ENCODE measurements at regions not wholly inside any gene's neighbourhood (a gene's known extent, or its start where the extent isn't known, plus 50 kb on each side); places are given as distances from the start of the nearest gene placed in this dataset.

DNA sequence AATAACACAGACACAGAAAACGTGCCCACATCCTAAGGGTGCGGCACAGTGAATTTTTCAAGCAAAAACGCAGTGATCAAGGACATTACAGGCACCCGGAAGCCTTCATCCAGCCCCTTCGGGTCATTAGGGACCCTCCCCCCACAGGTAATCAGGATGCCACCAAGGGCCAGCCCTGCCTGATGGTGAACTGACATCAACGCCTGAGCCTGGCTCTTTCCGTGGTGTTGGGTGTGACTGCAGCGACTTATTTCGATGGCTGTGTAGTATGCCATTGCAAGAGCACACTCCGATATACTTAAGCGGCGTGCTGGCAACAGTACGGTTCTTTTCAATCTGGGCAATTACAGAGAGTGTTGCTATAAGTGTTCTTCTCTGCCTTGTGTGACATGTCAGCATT is 310.0 kb upstream of the IRX1 start:
- DNase-seq (ENCODE audit: low read depth in 1 of 2, low spot score in 1 of 2) = no peak
- TF ChIP-seq JUND (IDR thresholded peaks at IDR 0.05; ENCODE audit: low read depth) = no peak

DNA sequence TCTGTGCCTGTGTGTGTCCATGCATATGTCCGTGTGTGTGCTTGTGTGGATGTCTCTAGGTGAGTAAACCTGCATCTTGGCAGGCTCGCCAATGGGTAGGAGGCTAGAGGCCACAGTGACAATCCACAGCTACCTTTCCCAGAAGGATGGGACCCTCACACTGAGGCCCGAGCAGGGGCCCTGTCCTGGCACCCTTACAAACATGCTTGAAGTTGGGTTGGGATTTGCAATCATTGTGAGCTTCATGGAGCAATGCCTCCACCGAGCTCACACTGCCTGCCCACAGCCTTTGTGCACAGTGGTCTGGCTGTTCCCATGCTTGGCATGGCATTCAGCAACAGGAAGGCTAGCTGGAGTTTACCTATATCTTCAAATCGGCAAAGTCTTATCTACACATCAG is 311.1 kb upstream of the IRX1 start:
- DNase-seq (ENCODE audit: low read depth in 1 of 2, low spot score in 1 of 2) = no peak
- TF ChIP-seq JUND (IDR thresholded peaks at IDR 0.05; ENCODE audit: low read depth) = no peak
- in situ Hi-C loops (cut with HindIII; ENCODE audit: low pct_unique_long_range_greater_than_20kb, low sequenced_read_pairs) = no loop called here

More for the DNA sequence above, 310.0 kb upstream of the IRX1 start:
- in situ Hi-C loops (cut with HindIII; ENCODE audit: low pct_unique_long_range_greater_than_20kb, low sequenced_read_pairs) = no loop called here

DNA sequence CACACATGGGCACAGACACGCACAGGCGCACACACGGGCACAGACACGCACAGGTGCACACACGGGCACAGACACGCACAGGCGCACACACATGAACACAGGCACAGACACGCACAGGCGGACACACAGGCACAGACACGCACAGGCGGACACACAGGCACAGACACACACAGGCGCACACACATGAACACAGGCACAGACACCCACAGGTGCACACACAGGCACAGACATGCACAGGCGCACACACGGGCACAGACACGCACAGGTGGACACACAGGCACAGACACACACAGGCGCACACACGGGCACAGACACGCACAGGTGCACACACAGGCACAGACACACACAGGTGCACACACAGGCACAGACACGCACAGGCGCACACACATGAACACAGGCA is 312.8 kb upstream of the IRX1 start:
- in situ Hi-C loops (cut with HindIII; ENCODE audit: low pct_unique_long_range_greater_than_20kb, low sequenced_read_pairs) = no loop called here
- DNase-seq (ENCODE audit: low read depth in 1 of 2, low spot score in 1 of 2) = no peak
- TF ChIP-seq JUND (IDR thresholded peaks at IDR 0.05; ENCODE audit: low read depth) = no peak

DNA sequence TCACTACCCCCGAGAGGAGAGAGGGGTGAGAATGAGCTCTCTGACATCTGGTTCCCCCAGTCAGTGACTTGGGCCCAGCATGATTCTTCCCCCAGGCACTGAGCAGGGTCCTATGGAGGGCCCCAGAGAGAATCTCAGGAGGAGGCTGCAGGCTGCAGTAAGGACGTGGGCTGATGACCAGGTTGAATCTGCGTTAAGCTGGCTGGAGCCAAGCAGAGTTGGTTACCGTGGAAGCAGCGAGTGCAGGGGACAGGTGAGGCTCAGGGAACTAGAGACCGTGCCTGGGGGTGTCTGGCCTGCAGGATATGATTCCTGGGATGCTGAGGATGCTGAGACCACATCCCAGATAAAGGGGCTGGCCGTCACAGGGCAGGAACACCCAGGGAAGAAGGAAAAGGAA is 314.3 kb upstream of the IRX1 start:
- in situ Hi-C loops (cut with HindIII; ENCODE audit: low pct_unique_long_range_greater_than_20kb, low sequenced_read_pairs) = no loop called here
- DNase-seq (ENCODE audit: low read depth in 1 of 2, low spot score in 1 of 2) = no peak
- TF ChIP-seq JUND (IDR thresholded peaks at IDR 0.05; ENCODE audit: low read depth) = no peak

DNA sequence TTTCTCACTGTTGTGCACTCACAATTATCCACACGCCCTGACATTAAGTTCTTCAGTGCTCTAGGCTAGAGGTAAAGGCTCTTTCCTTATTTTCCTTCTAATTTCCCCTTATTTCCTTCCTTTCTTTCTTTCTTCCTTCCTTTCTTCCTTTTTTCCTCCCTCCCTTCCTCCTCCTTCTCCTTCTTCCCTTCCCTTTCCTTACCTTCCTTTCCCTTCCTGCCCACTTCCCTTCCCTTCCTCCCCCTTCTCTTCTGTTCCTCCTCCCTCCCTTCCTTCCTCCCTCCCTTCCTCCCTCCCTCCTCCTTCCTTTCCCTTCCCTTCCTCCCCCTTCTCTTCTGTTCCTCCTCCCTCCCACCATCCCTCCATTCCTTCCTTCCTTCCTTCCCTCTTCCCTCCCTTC is 317.0 kb upstream of the IRX1 start:
- DNase-seq (ENCODE audit: low read depth in 1 of 2, low spot score in 1 of 2) = no peak
- TF ChIP-seq JUND (IDR thresholded peaks at IDR 0.05; ENCODE audit: low read depth) = no peak
- in situ Hi-C loops (cut with HindIII; ENCODE audit: low pct_unique_long_range_greater_than_20kb, low sequenced_read_pairs) = no loop called here

DNA sequence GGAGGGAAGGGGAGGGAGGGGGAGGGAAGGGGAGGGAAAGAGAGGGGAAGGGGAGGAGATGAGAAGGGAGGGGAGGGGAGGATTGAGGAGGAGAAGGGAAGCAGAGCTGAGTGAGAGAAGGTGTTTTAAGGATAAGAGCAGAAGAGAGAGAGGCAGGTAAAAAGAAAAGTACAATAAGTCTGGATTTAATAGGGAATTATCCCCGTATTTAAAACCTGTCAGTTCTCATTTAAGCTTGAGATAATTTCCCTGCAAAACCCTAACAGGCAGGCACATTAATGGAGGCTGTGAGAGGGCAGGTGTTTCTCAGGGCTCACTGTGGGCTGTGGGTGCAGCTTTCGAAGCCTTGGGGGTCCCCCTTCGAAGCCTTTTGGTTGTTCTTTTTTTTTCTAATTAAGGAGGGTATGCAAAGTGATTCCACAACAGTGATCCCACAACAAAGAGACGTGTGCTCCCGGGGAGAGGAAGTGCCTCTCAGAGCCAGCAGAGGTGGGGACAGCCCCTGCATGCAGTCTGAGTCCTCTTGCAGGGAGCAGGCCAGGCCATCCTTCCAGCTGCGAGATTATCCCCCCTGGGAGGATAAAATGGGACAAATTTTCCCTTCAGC is 317.9 kb upstream of the IRX1 start:
- TF ChIP-seq JUND (IDR thresholded peaks at IDR 0.05; ENCODE audit: low read depth) = no peak
- no peak for DNase-seq (ENCODE audit: low read depth in 1 of 2, low spot score in 1 of 2)
- in situ Hi-C loops (cut with HindIII; ENCODE audit: low pct_unique_long_range_greater_than_20kb, low sequenced_read_pairs) = no loop called here

DNA sequence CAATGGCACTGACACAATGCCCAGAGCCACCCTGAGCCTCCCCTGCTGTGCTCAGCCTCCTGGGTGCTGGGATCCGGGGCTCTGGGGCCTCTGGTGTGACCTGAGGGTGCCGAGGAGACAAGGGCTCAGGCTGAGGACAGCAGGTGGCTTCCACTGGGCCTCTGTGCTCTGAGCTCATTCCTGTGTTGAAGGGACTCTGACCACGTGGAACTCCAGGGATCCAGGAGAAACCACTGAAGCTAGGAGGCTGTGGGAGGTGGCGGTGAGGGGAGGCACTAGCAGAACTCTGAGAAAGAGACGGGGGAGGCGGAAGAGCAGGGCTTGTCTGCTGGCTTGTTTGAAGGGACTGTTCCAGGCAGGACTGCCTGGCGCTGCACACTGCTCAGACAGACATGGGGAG is 318.7 kb upstream of the IRX1 start:
- in situ Hi-C loops (cut with HindIII; ENCODE audit: low pct_unique_long_range_greater_than_20kb, low sequenced_read_pairs) = no loop called here
- no peak for DNase-seq (ENCODE audit: low read depth in 1 of 2, low spot score in 1 of 2)
- no peak for TF ChIP-seq JUND (IDR thresholded peaks at IDR 0.05; ENCODE audit: low read depth)

DNA sequence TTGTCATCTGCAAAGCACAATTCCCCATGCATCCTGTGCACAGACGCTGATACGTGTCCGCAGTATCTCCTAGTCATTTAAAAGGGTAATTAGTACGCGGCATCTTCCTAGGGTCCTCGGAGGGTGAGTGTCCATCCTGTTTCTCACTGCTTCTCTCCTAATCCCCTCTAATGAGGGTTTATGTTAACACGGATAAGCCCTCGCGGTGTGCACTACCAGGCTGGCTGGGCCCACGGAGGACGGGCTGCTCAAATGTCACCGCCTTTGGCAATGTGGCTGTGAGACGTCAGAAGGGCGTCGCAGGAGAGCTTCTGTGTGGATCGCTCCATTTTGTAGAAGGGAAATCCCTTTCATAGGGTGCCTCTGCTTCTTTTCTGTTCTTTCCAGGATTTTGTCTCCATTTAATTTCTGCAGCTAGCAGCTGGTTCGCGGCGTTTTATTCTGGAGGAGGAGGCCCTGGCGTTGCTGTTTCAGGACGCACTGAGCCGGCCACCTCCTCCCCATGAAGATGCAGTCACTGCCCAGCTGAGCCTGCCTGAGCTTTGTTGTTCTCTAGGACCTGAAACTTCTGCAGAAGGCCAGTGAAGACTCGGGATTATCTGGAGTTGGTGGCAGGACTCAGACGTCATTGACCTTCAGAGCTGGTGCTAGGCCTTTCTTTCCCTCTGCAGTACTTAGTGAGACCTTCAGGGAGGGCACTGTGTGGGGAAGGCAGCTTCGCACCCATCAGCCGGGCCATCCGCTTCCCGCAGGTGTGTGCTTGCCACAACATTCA is 326.1 kb upstream of the IRX1 start:
- TF ChIP-seq JUND (IDR thresholded peaks at IDR 0.05; ENCODE audit: low read depth) = no peak
- in situ Hi-C loops (cut with HindIII; ENCODE audit: low pct_unique_long_range_greater_than_20kb, low sequenced_read_pairs) = no loop called here

DNA sequence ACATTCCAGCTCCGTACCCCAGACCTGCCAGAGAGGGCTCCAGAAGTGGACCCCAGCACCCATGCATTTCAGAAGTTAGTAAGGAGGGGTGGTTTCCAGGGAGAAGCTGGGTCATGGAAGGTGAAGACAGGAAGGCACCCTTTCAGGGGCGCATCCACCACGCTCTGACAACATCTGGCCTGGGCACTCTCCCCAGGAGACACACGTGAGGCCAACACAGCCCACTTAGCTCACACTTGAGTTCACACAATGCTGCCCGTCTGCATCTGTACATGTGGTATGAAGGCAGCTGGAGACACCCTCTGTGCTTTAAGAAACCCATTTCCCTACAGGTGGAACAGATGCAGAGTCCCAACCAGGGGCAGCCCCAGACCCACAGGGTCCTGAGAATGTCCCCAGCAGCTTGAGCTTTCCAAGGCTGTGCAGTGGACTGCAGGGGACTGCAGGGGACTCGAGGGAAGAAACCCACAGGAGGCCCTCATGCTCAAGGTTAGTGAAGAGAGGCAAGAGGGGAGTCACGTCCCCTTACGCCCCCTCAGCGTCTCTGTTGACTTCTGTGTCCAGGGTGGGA is 326.8 kb upstream of the IRX1 start:
- no peak for DNase-seq (ENCODE audit: low read depth in 1 of 2, low spot score in 1 of 2)
- in situ Hi-C loops (cut with HindIII; ENCODE audit: low pct_unique_long_range_greater_than_20kb, low sequenced_read_pairs) = no loop called here
- no peak for TF ChIP-seq JUND (IDR thresholded peaks at IDR 0.05; ENCODE audit: low read depth)

More for the DNA sequence above, 326.1 kb upstream of the IRX1 start:
- no peak for DNase-seq (ENCODE audit: low read depth in 1 of 2, low spot score in 1 of 2)

DNA sequence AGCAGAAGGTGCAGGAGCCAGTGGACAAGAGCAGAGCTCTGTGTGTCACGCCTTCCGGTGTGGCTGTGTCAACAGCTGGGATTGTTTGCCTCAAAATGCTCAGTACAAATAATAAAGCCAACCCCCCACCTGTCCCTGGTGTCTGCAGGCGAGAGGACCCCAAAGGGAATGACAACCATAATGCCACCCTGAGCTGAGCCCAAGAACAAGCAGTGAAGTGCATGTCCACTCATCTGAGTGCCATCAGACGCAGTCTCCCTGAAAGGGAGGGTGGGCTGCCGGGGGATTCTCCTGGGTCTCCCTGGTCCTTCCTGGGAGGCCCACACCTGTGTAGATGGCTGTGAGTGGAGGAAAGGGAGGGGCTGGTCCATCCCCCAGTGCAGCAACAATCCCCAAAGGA is 328.8 kb upstream of the IRX1 start:
- DNase-seq (ENCODE audit: low read depth in 1 of 2, low spot score in 1 of 2) = no peak
- in situ Hi-C loops (cut with HindIII; ENCODE audit: low pct_unique_long_range_greater_than_20kb, low sequenced_read_pairs) = no loop called here
- TF ChIP-seq JUND (IDR thresholded peaks at IDR 0.05; ENCODE audit: low read depth) = no peak

DNA sequence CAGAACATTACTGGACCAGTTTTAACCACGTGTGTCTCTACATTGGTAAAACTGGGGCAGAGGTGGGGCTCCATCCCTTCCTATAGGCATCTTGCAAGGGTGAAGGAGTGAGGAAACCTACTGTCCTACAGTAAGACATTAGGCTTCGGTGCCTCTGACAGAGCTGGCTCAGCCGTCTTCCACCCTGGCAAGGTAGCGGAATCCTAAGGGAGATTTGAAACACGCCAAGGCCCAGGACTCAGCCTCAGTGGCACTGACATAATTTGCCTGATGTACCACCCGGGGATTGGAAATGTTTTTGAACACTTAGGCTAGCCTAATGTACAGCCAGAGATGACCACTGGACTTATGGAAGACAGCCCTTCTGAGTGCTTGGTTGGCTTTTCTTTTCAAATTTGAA is 329.7 kb upstream of the IRX1 start:
- DNase-seq (ENCODE audit: low read depth in 1 of 2, low spot score in 1 of 2) = no peak
- no peak for TF ChIP-seq JUND (IDR thresholded peaks at IDR 0.05; ENCODE audit: low read depth)
- in situ Hi-C loops (cut with HindIII; ENCODE audit: low pct_unique_long_range_greater_than_20kb, low sequenced_read_pairs) = no loop called here

DNA sequence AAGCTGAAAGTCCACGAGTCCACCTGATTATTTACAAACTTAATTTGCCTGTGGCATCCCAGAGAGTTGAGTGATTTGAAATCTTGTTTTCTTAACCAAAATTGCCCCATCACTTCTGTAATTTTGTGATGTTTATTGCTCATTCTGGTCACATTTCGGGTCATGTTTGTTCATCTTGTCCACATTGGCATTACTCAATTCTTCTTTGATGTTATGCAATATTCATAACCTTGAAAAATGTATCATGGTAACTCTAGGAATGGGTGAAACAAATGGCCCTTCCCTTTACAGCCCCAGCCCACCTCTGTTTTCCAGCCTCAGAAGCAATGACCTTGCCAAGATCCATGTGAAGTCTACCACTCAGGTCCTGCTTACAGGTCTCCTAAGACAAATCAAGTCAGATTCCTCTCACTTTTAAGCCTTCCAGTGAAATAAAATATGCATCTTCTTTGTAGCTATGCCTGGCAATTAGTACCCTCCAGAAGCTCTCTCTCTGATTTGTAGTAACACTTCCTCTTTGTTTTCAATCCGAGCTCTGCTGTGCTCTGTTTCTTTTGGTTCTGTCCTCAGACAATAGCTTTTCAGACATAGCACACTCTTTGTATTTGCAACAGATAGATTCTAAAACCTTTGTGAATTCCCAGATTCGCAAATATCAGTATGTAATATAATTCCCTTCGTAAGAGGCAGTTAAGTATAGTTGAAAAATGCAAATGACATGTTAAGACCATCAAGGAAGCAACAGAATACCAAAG is 330.3 kb upstream of the IRX1 start:
- no peak for TF ChIP-seq JUND (IDR thresholded peaks at IDR 0.05; ENCODE audit: low read depth)
- in situ Hi-C loops (cut with HindIII; ENCODE audit: low pct_unique_long_range_greater_than_20kb, low sequenced_read_pairs) = no loop called here

DNA sequence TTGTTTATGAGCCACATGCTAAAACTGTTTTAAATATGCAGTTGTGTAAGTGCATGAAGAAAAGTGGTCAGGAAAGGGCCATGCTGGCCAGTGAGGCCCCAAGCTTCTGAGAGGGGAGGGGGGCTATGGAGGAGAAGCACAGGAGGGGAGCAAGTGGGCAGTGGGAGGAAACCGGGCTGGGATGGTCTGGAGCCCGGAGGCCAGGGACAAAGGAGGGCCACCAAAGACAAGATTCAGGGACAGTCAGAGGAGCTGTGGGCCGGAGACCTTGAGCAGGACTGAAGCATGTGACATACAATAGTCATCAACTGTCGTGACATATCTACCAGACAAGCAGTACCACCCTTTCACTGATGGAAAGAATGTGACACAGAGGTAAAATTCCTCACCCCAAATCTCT is 333.2 kb upstream of the IRX1 start:
- TF ChIP-seq JUND (IDR thresholded peaks at IDR 0.05; ENCODE audit: low read depth) = no peak
- in situ Hi-C loops (cut with HindIII; ENCODE audit: low pct_unique_long_range_greater_than_20kb, low sequenced_read_pairs) = no loop called here
- DNase-seq (ENCODE audit: low read depth in 1 of 2, low spot score in 1 of 2) = no peak

More for the DNA sequence above, 330.3 kb upstream of the IRX1 start:
- DNase-seq (ENCODE audit: low read depth in 1 of 2, low spot score in 1 of 2) = no peak

Data from T47D (cell line).